NCI-H748 (cell line): ENCODE measurements at regions not wholly inside any gene's neighbourhood (a gene's known extent, or its start where the extent isn't known, plus 50 kb on each side); places are given as distances from the start of the nearest gene placed in this dataset.

Experiments
- DNase-seq: peaks from one replicate; lab custom pipeline; 2025; ENCODE audit not compliant: unreplicated experiment; lab: John Stamatoyannopoulos, UW

- DNase-seq = no peak
Measured at GRCh38 chr15:31852933-31853799, 177.1 kb upstream of the CHRNA7 start.

DNA sequence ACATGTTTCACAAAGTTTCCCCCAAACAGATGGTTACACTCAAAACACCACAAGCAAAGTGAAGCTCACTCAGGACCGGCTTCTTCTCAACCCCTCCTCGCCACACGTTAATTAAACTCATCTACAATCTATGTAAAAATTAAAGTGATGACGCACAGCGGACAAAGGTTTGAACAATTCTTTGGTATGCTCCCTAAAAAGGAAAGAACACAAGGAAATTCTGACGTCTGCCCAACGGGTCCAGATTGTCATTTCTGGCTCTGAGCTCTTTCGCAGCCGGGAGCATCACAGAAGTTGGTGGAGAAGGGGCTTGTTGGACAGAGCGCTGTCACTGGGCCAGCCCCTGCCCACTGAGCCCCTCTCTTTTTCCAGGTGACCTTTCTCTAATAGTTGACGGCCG, 173.7 kb upstream of the CHRNA7 start:
- DNase-seq = no peak

GRCh38 chr15:31857194-31857593, 173.1 kb upstream of the CHRNA7 start:
- no peak for DNase-seq

GRCh38 chr15:31858026-31858425, 172.3 kb upstream of the CHRNA7 start:
- no peak for DNase-seq

DNA sequence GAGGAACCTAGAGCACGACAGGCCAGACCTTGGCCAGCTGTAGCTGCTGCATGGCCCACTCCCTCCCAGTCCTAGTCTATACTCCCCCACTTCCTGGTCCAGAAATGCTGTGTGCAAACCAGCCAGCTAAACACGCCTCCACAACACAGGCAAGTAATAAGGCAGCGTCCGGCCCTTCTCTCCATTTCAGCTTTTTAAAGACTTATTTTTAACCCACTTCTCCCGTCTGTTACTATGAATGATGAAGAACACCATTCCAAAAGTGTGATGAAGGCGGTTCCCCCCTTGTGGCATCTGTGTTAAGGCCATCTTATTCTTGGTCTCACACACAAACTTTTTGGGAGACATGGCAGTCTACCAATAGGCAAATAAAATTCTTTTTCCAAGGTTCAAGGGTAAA, 164.1 kb upstream of the CHRNA7 start:
- no peak for DNase-seq

DNA sequence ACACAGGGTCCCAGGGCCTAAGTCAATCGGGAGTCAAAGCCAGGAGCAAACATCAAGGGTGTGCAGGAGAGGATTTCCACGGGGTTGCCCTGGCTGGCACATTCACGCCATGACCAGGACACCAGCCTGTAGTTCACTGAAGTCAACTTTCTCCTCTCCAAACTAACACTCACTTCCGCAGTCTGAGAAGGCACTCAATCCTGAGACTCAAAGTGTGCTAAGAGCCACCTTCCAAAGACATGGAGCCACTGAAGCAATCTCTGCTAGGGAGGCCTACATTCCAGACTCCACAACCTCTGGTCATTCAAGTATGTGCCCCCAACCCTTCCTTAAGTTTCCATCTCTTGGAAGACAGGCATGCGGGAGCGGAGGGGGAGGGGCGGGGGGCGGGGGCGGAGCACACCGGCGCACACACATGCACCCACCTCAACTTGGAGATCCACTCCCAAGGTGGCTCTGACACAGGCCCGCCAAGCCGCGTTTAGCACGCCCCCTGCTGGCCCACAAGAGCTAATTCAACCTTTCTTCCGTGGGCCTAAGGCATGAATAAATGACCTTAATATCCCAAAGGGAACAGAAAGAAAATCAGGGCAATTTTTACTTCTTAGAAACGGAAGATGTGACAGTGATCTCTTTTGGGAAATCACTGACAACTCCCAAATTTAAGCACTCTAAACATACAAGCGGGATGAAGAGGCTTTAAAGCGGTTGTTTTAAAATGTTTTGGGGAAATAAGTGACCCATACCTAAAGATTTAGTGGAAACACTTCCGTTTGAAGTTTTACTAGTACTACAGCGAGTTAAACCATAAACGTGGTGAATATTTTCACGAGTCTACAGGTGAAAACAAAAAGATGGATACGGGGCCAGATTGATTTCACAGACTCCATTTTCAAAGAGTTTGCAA, 162.5 kb upstream of the CHRNA7 start:
- DNase-seq = peak; percentile 63

DNA sequence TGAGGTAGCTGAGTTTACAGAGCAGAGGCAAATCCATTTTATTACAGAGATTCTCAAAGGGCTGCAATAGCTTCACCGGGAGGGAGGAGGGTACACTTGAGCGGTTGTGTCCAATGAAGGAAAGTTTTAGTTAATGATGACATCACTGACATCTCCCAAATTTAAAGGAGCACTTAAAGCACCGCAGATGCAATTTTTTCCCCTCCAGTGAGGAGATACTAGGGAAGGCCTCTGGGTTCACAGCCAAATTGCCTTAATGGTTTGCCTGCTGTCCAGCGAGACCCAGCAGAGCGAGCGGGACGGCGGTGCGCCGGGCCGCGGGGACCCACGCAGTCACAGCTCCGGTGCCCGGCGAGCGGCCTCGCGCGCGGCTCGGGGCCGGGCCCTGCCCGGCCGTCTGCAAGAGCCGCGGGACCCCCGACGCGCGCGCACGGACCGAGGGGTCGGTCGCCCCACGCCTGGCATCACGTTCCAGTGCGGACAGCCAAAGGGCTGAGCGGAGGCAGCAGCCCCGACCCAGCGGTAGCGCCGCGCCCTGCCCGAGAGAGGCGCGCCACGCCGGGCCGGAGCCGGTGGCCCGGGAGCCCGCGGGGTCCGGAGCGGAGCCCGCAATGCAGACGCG, 160.5 kb upstream of the CHRNA7 start:
- peak; percentile 33 for DNase-seq

GRCh38 chr15:31870328-31871165, 159.8 kb upstream of the CHRNA7 start, which contains the start of gene OTUD7A:
TSS of gene OTUD7A (minus strand) at chr15:31870673.
- DNase-seq = peak; percentile 86

- DNase-seq = no peak
Measured at GRCh38 chr15:31871166-31871886, 159.0 kb upstream of the CHRNA7 start.

DNA sequence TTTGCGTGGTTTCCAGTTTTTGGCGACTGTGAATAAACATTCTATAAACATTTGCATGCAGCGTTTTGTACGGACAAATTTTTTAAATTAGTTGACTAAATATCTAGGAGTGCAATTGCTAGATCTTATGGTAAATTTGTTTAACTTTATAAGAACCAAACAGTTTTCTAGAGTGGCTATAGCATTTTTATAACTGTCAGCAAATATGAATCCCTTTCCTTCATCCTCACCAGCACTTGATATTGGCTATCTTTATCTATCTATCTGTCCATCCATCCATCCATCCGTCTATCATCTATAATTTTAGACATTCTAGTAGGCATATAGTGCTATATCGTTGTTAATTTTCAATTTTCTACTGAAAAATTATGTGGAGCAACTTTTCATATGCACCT, 158.4 kb upstream of the CHRNA7 start:
- no peak for DNase-seq

DNA sequence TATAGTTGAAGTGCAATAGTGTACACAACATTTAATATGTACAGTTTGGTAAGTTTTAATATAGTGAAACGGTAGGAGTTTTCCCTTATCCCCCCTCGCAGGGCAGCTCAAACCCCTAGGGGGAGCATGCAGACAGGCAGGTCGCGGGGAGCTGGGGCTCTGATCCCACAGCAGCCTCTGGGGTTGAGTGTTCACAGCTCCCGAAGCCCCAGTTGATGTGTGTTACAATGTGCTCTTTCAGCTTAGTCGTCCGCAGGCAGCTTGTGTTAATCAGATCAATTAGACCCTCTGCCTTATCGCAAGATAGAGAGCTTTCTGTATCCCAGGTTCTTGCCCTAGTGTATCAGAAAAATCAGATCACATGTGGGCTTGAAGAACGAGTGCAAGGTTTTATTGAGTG, 143.1 kb upstream of the CHRNA7 start:
- DNase-seq = peak; percentile 52

DNA sequence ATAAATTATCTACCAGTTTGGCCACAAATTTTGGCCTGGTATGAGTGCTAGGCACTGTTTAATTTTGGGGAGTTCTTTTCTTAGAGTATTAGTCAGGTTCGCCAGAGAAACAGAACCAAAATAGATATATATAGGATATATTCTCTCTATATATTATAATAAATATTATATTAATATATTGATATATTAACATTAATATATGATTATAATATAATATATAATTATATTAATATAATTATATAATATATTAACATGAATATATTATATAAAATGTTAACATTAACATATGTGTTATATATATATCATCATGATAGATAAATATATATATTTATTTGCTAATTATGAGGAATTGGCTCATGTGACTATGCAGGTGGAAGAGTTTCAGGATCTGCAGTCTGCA, 137.8 kb upstream of the CHRNA7 start:
- no peak for DNase-seq

DNA sequence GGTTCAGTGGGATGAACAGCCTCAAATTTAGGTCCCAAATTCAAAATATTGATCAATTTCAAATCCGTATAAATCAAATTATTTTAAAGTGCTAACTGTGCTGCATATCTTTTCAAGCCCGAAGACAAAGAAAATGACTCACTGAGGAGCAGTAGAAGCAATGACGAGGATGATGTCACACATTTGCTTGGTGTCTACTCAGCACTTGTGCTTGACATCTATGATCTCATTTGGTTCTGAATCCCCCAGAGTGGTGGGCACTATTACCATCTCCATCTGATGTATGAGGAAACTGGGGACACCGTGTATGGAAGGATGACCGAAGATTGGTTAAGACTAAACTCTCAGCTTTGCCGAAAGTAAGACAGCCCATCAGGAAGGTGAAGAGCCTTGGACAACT, 136.5 kb upstream of the CHRNA7 start:
- no peak for DNase-seq

DNA sequence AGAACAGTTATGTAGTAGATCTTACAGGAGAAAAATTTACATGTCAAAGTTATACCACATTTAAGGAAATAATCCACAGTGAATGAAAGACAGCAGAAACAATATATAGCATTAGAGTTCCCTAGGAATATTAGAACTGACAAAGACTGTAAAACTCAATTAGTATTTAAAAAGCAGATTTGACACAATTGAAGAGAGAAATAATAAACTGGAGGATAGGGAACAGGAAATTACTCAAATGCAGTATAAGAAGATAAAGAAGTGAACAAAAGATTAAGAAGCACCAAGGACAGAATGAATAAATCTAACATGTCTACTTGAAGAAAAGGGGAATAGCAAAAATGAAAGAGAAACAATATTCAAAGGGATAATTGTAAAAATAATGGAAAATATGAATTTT, 132.6 kb upstream of the CHRNA7 start:
- DNase-seq = no peak

DNA sequence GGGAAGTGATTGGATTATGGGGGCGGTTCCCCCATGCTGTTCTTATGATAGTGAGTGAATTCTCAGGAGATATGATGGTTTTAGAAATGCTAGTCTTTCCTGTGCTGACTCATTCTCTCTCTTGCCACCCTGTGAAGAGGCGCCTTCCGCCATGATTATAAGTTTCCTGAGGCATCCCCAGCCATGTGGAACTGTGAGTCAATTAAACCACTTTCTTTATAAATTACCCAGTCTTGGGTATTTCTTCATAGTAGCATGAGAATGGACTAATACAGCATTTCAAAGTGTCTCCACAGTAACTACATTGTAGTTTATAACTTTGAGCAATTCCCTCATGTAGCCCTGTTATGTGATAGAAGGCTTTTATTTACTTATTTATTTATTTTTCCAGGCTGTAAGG, 128.8 kb upstream of the CHRNA7 start:
- no peak for DNase-seq

DNA sequence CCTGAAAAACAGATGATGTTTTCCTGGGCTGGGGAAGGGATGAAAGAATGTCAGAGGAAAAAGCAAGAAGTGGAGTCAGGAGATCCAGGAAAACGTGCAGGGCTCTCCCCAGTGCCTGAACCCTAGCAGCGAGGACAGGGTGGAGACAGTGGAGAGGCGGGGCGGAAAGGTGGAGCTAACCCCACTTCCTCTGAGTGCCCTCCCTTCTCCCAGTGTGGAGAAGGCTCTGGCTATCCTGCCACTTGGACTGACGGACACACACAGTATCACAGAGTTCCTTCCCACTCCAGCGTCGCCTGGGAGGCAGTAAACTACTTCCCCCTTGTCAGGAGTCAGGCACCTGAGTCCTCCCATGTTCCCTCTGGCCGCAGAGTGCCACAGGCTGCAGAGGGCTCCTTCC, 125.3 kb upstream of the CHRNA7 start:
- no peak for DNase-seq

DNA sequence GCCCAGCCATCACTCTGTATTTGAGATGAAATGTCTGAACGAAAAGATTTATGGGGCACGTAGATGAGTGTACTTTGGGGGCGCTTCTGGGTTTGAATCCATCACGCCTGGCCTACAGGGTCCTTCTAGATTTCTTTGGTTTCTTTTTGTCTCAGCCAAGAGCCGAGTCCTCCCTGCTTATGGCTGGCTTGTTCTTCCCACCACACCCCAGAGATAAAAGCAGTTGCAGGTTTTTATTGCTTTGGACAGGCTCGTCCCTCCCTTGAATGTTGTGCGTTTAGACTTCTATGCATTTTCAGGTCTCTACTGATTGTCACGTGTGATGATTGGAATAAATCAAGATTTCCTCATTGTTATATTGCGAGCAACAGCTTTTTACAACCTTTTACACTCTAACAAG, 104.8 kb upstream of the CHRNA7 start:
- DNase-seq = no peak

GRCh38 chr15:31930967-31931366, 99.3 kb upstream of the CHRNA7 start:
- DNase-seq = no peak

GRCh38 chr15:31932576-31932975, 97.7 kb upstream of the CHRNA7 start:
- no peak for DNase-seq

DNA sequence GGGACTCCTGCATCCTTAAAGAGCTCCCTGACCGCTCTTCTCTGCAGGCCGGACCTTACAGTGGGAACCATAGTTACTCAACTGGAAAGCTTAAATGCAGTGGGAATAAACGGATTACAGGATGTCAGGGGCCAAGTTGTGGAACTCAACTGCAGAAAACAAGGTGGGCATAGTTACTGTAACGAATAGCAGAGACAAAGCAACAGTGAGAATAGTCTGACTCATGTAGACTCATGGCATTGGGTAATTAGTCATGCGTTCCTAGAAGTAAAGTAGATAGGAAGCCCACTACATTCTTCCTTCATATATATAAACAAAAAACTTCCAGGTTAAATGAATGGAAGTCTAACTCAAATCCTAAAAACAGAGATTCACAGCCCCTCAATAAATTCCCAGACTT, 95.5 kb upstream of the CHRNA7 start:
- DNase-seq = no peak
